ENCODE measurements at regions not wholly inside any gene's neighbourhood (a gene's known extent, or its start where the extent isn't known, plus 50 kb on each side); places are given as distances from the start of the nearest gene placed in this dataset.

DNA sequence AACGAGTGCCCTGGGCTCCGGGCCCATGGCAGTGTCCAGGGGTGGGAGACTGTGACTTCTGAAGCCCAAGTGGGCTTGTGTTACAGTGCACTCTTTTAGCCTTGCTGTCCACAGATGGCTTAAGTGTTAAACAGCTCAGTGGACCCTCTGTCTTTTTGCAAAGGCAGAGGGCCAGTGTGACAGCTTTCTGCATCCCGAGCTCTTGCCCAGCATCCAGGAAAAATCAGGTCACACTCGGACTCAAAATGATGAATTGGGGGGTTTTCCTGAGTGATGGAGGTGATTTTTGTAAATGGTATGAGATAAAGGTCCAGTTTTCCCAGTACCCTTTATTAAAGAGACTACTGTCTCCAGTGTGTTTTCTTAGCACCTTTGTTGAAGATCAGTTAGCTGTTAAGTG is 321.3 kb upstream of the GRAMD2B start:
- no peaks in the 10 kb centered on the region for H3K36me3 ChIP-seq
- TF ChIP-seq CTCF (IDR thresholded peaks at IDR 0.05; ENCODE audit: borderline replicate concordance) = no peak
- no peak for DNase-seq
- H3K9me3 ChIP-seq (replicated peaks) = peaks cover 10% of the 10 kb centered on the region
- no peaks in the 10 kb centered on the region for H3K27me3 ChIP-seq (ENCODE audit: low read depth)
- no peak overlapping the region for H3K4me3 ChIP-seq
- H3K27ac ChIP-seq (replicated peaks) = no peak overlapping the region
- peaks cover 4% of the 10 kb centered on the region for H3K4me1 ChIP-seq
- intact Hi-C loops (cut with micrococcal nuclease) = no loop called here

DNA sequence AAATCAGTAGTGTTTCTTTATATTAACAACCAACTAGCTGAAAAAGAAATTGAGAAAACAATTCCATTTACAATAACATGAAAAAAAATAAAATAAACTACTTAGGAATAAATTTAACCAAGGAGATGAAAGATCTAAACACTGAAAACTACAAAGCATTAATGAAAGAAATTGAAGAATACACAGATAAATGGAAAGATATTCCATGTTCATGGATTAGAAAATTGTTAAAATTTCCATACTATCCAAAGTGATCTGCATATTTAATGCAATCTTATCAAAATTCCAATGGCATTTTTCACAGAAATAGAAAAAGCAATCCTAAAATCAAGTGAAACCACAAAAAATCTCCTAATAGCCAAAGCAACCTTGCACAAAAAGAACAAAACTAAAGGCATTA is 320.2 kb upstream of the GRAMD2B start:
- no peaks in the 10 kb centered on the region for H3K36me3 ChIP-seq
- no peak for DNase-seq
- H3K4me3 ChIP-seq = no peak overlapping the region
- no peak for TF ChIP-seq CTCF (IDR thresholded peaks at IDR 0.05; ENCODE audit: borderline replicate concordance)
- peaks cover 4% of the 10 kb centered on the region for H3K4me1 ChIP-seq
- H3K27ac ChIP-seq (replicated peaks) = no peak overlapping the region
- H3K27me3 ChIP-seq (ENCODE audit: low read depth) = no peaks in the 10 kb centered on the region
- peaks cover 10% of the 10 kb centered on the region for H3K9me3 ChIP-seq (replicated peaks)
- intact Hi-C loops (cut with micrococcal nuclease) = no loop called here

GRCh38 chr5:126103868-126104267 is 319.3 kb upstream of the GRAMD2B start:
- intact Hi-C loops (cut with micrococcal nuclease) = no loop called here
- Histone ChIP-seq H3K27ac (replicated peaks) (no peak overlapping the region), H3K9me3 (replicated peaks) (peaks cover 10% of the 10 kb centered on the region), H3K4me1 (no peaks in the 10 kb centered on the region), H3K4me3 (no peak overlapping the region), H3K36me3 (no peaks in the 10 kb centered on the region), H3K27me3 (ENCODE audit: low read depth) (no peaks in the 10 kb centered on the region)
- TF ChIP-seq CTCF (IDR thresholded peaks at IDR 0.05; ENCODE audit: borderline replicate concordance) = no peak
- no peak for DNase-seq

- Histone ChIP-seq H3K4me3 (no peak overlapping the region), H3K36me3 (no peaks in the 10 kb centered on the region), H3K27me3 (ENCODE audit: low read depth) (no peaks in the 10 kb centered on the region), H3K9me3 (replicated peaks) (peaks cover 10% of the 10 kb centered on the region), H3K4me1 (no peaks in the 10 kb centered on the region), H3K27ac (replicated peaks) (no peak overlapping the region)
- DNase-seq = no peak
- intact Hi-C loops (cut with micrococcal nuclease) = no loop called here
- TF ChIP-seq CTCF (IDR thresholded peaks at IDR 0.05; ENCODE audit: borderline replicate concordance) = no peak
Measured at GRCh38 chr5:126104341-126104740, 318.9 kb upstream of the GRAMD2B start.

- no peak for DNase-seq
- Histone ChIP-seq H3K9me3 (replicated peaks) (peaks cover 10% of the 10 kb centered on the region), H3K4me1 (no peaks in the 10 kb centered on the region), H3K27ac (replicated peaks) (no peak overlapping the region), H3K4me3 (no peak overlapping the region), H3K36me3 (no peaks in the 10 kb centered on the region), H3K27me3 (ENCODE audit: low read depth) (no peaks in the 10 kb centered on the region)
- intact Hi-C loops (cut with micrococcal nuclease) = no loop called here
- TF ChIP-seq CTCF (IDR thresholded peaks at IDR 0.05; ENCODE audit: borderline replicate concordance) = no peak
Measured at GRCh38 chr5:126104951-126105350, 318.3 kb upstream of the GRAMD2B start.

DNA sequence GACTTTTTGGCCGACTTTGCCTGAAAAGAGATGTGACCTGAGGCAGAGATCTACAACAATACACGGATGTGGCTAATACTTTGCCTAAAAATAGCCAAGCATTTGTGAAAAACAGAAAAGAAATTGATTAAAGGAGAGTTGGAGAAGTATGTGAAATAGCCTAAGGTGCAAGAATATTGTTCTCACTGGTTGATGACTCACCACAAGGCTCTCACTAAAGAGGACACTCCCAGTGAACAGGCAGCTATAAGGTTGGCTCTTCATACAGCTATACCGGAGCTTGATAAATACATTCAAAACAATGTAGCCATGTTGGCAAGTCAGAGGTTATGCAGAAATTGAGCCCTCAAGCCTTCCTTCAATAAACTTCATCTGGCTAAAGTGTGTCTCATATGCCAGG is 317.2 kb upstream of the GRAMD2B start:
- Histone ChIP-seq H3K4me3 (no peak overlapping the region), H3K36me3 (no peaks in the 10 kb centered on the region), H3K4me1 (no peaks in the 10 kb centered on the region), H3K27ac (replicated peaks) (no peak overlapping the region), H3K9me3 (replicated peaks) (peaks cover 10% of the 10 kb centered on the region), H3K27me3 (ENCODE audit: low read depth) (no peaks in the 10 kb centered on the region)
- TF ChIP-seq CTCF (IDR thresholded peaks at IDR 0.05; ENCODE audit: borderline replicate concordance) = no peak
- no peak for DNase-seq
- intact Hi-C loops (cut with micrococcal nuclease) = no loop called here

Measured in left ventricle myocardium inferior (tissue), 1 donor.